IPS DF 6.9 (cell line): ENCODE measurements at regions not wholly inside any gene's neighbourhood (a gene's known extent, or its start where the extent isn't known, plus 50 kb on each side); places are given as distances from the start of the nearest gene placed in this dataset.
"Not testable (repeated sequence)": the region's sequence is repeated elsewhere in the genome, so short reads cannot be mapped to it uniquely, and the experiment has no call there.

Experiments
- DNase-seq: peaks from one replicate; pipeline ENCODE4 v3.0.0-alpha.2; 2013; ENCODE audit warnings: low read depth, low spot score
- H3K27ac ChIP-seq: one replicate; pipeline ENCODE4 v1.5.1; 2013; ENCODE audit warnings: low read length, control low read depth
- H3K27me3 ChIP-seq: 2 replicates; pipeline ENCODE4 v1.6.1; 2013; ENCODE audit warnings: mild to moderate bottlenecking, low read length; ENCODE audit not compliant: control insufficient read depth, insufficient read depth
- H3K36me3 ChIP-seq: 2 replicates; pipeline ENCODE4 v1.6.1; 2013; ENCODE audit warnings: low read length; ENCODE audit not compliant: control insufficient read depth, insufficient read depth
- H3K4me1 ChIP-seq: 2 replicates; pipeline ENCODE4 v1.6.1; 2013; ENCODE audit warnings: low read length; ENCODE audit not compliant: control insufficient read depth, insufficient read depth
- H3K4me3 ChIP-seq: 2 replicates; pipeline ENCODE4 v1.5.1; 2013; ENCODE audit warnings: mild to moderate bottlenecking, low read length
- H3K9me3 ChIP-seq: 2 replicates; pipeline ENCODE4 v1.6.1; 2013; ENCODE audit warnings: low read length, inconsistent platforms; ENCODE audit not compliant: control insufficient read depth, insufficient read depth
- WGBS: extraction: QIAGEN DNeasy Blood & Tissue Kit; methylation state at CpG from one replicate; pipeline ENCODE4 v1.1.7; 2013; ENCODE audit warnings: mixed read lengths, missing lambda C conversion rate; ENCODE audit not compliant: insufficient read length, insufficient coverage; 5-methylcytosine and 5-hydroxymethylcytosine counted together

DNA sequence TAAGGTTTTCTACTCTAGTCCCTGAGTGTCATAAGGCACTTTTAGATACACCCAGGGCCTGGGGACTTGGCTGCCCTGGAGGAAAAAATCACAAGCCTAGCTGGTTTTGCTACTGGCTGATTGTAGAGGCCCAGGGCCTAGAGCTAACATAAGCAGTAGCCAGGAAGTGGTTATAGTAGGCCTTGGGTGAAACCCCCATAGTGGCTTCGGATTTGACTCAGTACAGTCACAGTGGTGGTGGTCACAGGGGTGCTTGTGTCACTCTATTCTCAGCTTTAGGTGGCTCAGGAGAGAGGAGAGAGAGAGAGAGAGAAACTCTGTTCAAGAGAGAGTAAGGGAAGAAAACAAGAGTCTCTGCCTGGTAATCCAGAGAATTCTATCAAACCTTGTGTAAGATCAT, 194.5 kb upstream of the EDA2R start:
- H3K27ac ChIP-seq = no peak overlapping the region
- no peaks in the 10 kb centered on the region for H3K4me1 ChIP-seq
- DNase-seq = no peak
- no peak overlapping the region for H3K4me3 ChIP-seq
- H3K9me3 ChIP-seq = no peaks in the 10 kb centered on the region
- WGBS = no CpG with 5 or more reads among the region's 1 CpG
- H3K36me3 ChIP-seq = no peaks in the 10 kb centered on the region
- no peaks in the 10 kb centered on the region for H3K27me3 ChIP-seq

DNA sequence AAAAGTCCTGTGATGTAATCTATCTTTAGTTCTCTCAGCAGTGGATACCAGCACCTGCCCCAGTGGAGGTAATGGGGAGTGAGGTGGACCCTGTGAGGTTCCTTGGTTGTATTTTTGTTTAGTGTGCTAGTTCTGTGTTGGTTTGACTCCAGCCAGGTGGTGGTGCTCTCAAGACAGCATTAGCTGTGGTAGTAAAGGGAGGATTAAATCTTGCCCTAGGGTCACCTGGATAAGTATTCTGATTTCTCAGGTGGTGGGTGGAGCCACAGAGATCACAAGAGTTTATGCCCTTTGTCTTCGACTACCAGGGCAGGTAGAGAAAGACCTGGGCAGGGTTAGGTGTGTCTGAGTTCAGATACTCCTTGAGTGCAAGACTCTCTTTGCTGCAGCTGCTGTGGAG, 176.3 kb upstream of the EDA2R start:
- WGBS = no CpG with 5 or more reads among the region's 1 CpG
- Histone ChIP-seq H3K4me1 (no peaks in the 10 kb centered on the region), H3K9me3 (no peaks in the 10 kb centered on the region), H3K27ac (no peak overlapping the region), H3K4me3 (no peak overlapping the region), H3K36me3 (no peaks in the 10 kb centered on the region), H3K27me3 (no peaks in the 10 kb centered on the region)
- no peak for DNase-seq

DNA sequence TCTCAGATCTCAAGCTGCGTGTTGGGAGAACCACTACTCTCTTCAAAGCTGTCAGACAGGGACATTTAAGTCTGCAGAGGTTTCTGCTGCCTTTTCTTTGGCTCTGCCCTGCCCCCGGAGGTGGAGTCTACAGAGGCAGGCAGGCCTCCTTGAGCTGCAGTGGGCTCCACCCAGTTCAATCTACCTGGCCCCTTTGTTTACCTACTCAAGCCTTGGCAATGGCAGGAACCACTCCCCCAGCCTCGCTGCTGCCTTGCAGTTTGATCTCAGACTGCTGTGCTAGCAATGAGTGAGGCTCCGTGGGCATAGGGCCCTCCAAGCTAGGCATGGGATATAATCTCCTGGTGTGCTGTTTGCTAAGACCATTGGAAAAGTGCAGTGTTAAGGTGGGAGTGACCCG, 155.6 kb upstream of the EDA2R start:
- WGBS = no CpG with 5 or more reads among the region's 5 CpGs
- not testable (repeated sequence) for H3K9me3 ChIP-seq

DNA sequence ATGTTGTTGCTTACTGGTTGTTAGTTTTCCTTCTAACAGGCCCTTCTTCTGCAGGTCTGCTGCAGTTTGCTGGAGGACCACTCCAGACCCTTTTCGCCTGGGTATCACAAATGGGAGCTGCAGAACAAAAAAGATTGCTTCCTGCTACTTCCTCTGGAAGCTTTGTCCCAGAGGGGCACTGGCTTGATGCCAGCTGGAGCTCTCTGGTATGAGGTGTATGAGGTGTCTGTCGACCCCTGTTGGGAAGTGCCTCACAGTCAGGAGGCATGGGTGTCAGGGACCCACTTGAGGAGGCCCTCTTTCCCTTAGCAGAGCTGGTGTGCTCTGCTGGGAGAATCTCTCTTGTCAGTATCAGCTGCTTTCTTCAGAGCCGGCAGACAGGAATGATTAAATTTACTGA, 127.4 kb upstream of the EDA2R start:
- Histone ChIP-seq H3K36me3 (no peaks in the 10 kb centered on the region), H3K27me3 (no peaks in the 10 kb centered on the region), H3K27ac (no peak overlapping the region), H3K4me3 (no peak overlapping the region), H3K9me3 (no peaks in the 10 kb centered on the region), H3K4me1 (no peaks in the 10 kb centered on the region)
- WGBS = no CpG with 5 or more reads among the region's 3 CpGs
- DNase-seq = no peak

More for the DNA sequence above, 155.6 kb upstream of the EDA2R start:
- not testable (repeated sequence) for H3K27me3 ChIP-seq, DNase-seq, H3K36me3 ChIP-seq, H3K27ac ChIP-seq, H3K4me1 ChIP-seq, H3K4me3 ChIP-seq

DNA sequence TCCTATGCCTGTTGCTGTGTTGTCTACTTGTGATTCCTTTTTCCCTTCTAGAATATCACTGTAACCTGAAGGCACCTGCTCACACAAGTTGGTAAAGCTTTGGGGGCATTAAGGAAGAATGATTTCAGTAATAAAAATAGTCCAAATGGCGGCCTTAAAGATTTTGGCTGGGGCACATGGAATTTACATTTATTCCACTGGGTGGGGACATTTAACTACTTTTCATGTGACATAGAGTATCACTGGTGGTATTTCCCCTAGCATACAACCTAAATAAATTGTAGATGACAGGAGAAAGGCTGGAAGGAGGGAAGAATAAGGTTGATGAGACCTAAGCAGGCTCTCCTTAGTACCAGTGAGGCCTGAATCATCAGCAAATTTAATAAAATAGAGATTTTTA, 121.8 kb upstream of the EDA2R start:
- no peak for DNase-seq
- no peak overlapping the region for H3K27ac ChIP-seq
- no peaks in the 10 kb centered on the region for H3K27me3 ChIP-seq
- no peak overlapping the region for H3K4me3 ChIP-seq
- H3K36me3 ChIP-seq = no peaks in the 10 kb centered on the region
- no CpG with 5 or more reads among the region's 1 CpG for WGBS
- no peaks in the 10 kb centered on the region for H3K4me1 ChIP-seq
- H3K9me3 ChIP-seq = no peaks in the 10 kb centered on the region

DNA sequence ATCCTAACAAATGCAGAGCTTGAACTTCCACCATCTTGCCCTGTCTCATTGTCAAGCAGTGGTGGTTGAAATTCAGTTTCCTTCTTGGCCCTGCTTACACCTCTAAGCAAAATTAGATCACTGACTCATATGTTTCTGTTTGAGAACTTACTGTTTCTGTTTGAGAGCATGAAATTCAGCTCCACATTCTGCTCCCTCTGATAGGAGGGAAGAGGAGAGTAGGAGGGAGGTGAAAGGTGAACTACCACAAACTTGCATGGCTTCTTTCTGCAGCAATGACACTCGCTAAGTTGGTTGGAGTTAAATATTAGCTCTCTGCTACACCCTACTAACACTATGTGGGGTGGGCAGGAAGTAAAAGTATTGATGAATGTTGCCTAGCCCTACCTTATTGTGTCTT, 117.8 kb upstream of the EDA2R start:
- Histone ChIP-seq H3K4me3 (no peak overlapping the region), H3K9me3 (no peaks in the 10 kb centered on the region), H3K27ac (no peak overlapping the region), H3K4me1 (no peaks in the 10 kb centered on the region), H3K36me3 (no peaks in the 10 kb centered on the region), H3K27me3 (no peaks in the 10 kb centered on the region)
- DNase-seq = no peak
- no CpG with 5 or more reads among the region's 1 CpG for WGBS

DNA sequence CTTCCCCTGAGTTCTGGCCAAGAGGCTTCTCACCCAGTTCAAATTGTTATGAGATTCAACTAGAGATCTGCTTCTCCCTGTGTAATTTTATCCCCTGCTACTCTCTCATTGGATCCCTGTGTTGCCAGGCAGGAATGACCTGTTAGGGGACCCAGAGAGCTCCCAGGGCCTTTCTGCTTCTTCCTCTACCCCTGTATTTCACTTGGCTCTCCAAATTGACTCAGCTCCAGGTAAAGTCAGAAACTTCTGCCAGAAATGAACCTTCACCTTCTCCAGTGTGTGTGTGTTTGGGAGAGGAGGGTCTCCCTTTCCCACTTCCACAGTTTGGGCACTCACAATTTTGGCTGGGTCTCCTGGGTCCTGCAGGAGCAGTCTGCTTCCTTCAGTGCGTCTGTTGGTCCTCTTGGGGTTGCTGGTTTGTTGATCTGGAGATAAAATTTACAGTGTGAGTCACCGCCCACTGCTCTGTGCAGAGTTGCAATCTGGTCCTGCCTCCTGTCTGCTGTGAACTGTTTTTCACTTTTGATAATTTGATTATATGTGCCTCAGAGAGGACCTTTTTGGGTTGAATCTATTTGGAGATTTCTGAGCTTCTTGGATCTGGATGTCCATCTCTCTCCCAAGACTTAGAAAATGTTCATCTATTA, 112.4 kb upstream of the EDA2R start:
- Histone ChIP-seq H3K27me3 (no peaks in the 10 kb centered on the region), H3K9me3 (no peaks in the 10 kb centered on the region; the same call in 1 of the 2 replicates), H3K36me3 (no peaks in the 10 kb centered on the region), H3K4me1 (no peaks in the 10 kb centered on the region), H3K4me3 (no peak overlapping the region), H3K27ac (no peak overlapping the region)
- WGBS = no CpG with 5 or more reads among the region's 2 CpGs
- no peak for DNase-seq

DNA sequence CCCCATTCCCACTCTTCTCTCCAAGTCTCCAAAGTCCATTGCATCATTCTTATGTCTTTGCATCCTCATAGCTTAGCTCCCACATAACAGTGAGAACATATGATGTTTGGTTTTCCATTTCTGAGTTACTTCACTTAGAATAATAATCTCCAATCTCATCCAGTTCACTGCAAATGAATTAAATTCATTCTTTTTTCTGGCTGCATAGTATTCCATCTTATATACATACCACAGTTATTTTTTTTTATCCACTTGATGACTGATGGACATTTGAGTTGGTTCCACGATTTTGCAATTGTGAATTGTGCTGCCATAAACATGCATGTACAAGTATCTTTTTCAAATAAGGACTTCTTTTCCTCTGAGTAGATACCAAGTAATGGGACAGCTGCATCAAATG, 105.6 kb upstream of the EDA2R start:
- not testable (repeated sequence) for H3K4me3 ChIP-seq, DNase-seq, H3K9me3 ChIP-seq, H3K36me3 ChIP-seq, H3K4me1 ChIP-seq, H3K27me3 ChIP-seq, H3K27ac ChIP-seq
- WGBS = no CpG with 5 or more reads among the region's 1 CpG

DNA sequence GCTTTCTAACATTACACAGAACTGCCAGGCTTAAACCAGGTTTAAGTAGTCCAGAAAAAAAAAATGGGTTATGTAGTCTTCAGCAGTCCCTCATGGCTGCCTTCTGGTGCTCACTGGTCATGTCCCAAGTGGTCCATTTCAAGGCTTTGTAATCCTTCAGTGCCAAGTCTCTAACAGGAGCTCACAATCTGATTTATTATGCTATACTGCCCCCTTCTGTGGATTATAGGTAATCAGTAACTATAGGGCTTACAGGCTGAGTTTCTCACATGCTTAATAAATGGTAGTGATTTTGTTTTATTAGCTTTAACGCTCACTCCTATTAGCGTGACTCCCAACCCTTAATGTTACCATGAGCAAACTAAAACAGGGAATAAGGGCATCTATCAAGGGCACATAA, 92.5 kb upstream of the EDA2R start:
- no peaks in the 10 kb centered on the region for H3K4me1 ChIP-seq
- no peak overlapping the region for H3K27ac ChIP-seq
- peak; percentile 1 for DNase-seq
- no peaks in the 10 kb centered on the region for H3K9me3 ChIP-seq
- H3K36me3 ChIP-seq = no peaks in the 10 kb centered on the region
- no peak overlapping the region for H3K4me3 ChIP-seq
- H3K27me3 ChIP-seq = no peaks in the 10 kb centered on the region
- no CpG with 5 or more reads among the region's 2 CpGs for WGBS

DNA sequence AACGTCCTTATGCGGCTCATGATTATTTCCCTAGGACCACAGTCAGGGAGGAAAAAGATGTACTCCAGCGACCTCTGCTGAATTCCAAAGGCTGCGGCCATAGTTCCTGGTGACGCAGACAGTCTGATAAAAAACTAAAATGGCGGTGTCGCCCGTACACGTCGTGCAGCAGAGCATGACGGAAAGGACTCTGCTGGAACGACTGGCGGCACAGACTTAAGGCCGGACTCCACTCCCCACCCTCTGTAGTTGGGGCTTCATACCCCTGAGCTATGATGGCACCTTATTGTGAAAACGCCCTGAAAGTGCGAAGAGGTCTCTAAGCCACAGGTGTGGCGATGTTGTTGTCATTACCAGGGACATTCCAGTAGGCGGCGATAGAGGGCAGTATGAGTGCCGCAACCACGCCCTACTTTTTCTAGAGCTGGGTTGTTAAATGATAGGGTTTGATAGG, 90.0 kb upstream of the EDA2R start:
- H3K4me1 ChIP-seq = no peaks in the 10 kb centered on the region
- H3K27me3 ChIP-seq = no peaks in the 10 kb centered on the region
- no peak overlapping the region for H3K27ac ChIP-seq
- H3K4me3 ChIP-seq = peak overlapping the region; percentile 79; the same call in 1 of the 2 replicates
- peak; percentile 20 for DNase-seq
- H3K36me3 ChIP-seq = no peaks in the 10 kb centered on the region
- no peaks in the 10 kb centered on the region for H3K9me3 ChIP-seq
- WGBS = no CpG with 5 or more reads among the region's 21 CpGs

DNA sequence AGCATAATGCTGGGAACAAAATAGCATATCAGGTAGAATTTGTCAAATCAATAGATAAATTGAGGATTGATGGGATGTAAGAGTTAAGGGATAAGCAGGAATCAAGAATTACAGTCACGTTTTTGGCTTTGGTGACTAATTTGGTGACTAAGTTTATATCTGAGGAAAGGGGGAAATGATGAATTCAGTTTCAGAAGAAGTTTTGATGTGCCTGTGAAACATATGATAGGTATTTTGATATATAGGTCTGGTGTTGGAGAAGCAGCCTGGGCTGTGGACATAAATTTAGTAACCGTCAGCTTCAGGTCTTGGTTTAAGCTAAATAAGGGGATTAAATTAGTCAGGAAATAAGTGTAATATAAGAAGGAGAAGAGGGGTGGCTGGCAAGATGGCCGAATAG, 79.0 kb upstream of the EDA2R start:
- no peak for DNase-seq
- WGBS = 100% methylated on average over 1 of the region's 3 CpGs
- H3K27me3 ChIP-seq = no peaks in the 10 kb centered on the region

More for the DNA sequence above, 79.0 kb upstream of the EDA2R start:
- no peaks in the 10 kb centered on the region for H3K4me1 ChIP-seq
- H3K4me3 ChIP-seq = no peak overlapping the region
- no peaks in the 10 kb centered on the region for H3K9me3 ChIP-seq
- H3K27ac ChIP-seq = no peak overlapping the region
- no peaks in the 10 kb centered on the region for H3K36me3 ChIP-seq
